ENCODE measurements at regions not wholly inside any gene's neighbourhood (a gene's known extent, or its start where the extent isn't known, plus 50 kb on each side); places are given as distances from the start of the nearest gene placed in this dataset.

- Histone ChIP-seq H2BK15ac (ENCODE audit: low read depth, low read length) (no peak overlapping the region), H2BK20ac (ENCODE audit: low read depth, low read length, poor library complexity, severe bottlenecking) (no peak overlapping the region), H3K79me1 (ENCODE audit: insufficient read depth, low read depth, low read length, poor library complexity, severe bottlenecking) (no peaks in the 10 kb centered on the region), H2AK5ac (ENCODE audit: insufficient read length, low read length) (no peak overlapping the region), H4K8ac (replicated peaks; ENCODE audit: insufficient read length, low read depth, low read length) (no peak overlapping the region), H3K23ac (ENCODE audit: insufficient read length, low read depth, low read length) (no peak overlapping the region), H3K23me2 (ENCODE audit: insufficient read length, low read depth, low read length, poor library complexity, severe bottlenecking) (no peaks in the 10 kb centered on the region), H2BK5ac (ENCODE audit: insufficient read length, low read length) (no peak overlapping the region), H2BK120ac (ENCODE audit: low read depth, low read length, poor library complexity, severe bottlenecking) (no peak overlapping the region), H4K91ac (ENCODE audit: insufficient read length, low read depth, low read length) (no peak overlapping the region), H3K27me3 (ENCODE audit: insufficient read depth, low read length) (no peaks in the 10 kb centered on the region), H2AFZ (ENCODE audit: low read length) (no peak overlapping the region), H3K14ac (ENCODE audit: insufficient read depth, low read length) (no peak overlapping the region; the same call in 1 of the 2 replicates), H4K5ac (ENCODE audit: insufficient read length, low read depth, low read length) (no peak overlapping the region), H3K4me1 (ENCODE audit: insufficient read depth, low read length) (peaks cover 2% of the 10 kb centered on the region; the same call in 1 of the 2 replicates), H3K4ac (ENCODE audit: low read depth, low read length) (no peak overlapping the region), H3K18ac (ENCODE audit: insufficient read length, low read depth, low read length) (no peak overlapping the region), H3K79me2 (ENCODE audit: insufficient read depth, low read length) (no peaks in the 10 kb centered on the region), H3T11ph (ENCODE audit: low read length) (no peak overlapping the region), H3K9me3 (ENCODE audit: control insufficient read depth, low read depth, low read length) (no peaks in the 10 kb centered on the region), H3K4me2 (ENCODE audit: insufficient read depth, insufficient read length, low read length) (no peak overlapping the region), H3K9ac (ENCODE audit: extremely low read depth, insufficient read length, low read length) (no peak overlapping the region), H4K20me1 (ENCODE audit: control insufficient read depth, insufficient read depth, insufficient read length) (no peaks in the 10 kb centered on the region), H3K56ac (ENCODE audit: insufficient read length, low read depth, low read length) (no peak overlapping the region), H2BK12ac (ENCODE audit: insufficient read length, low read depth, low read length) (no peak overlapping the region), H3K27ac (ENCODE audit: insufficient read length, low read depth, low read length) (no peak overlapping the region)
- H3K9me3 Mint-ChIP-seq: no peaks in the 10 kb centered on the region
- H3K4me1 Mint-ChIP-seq: peaks cover 13 to 16% of the 10 kb centered on the region in 2 experiments
- no peaks in the 10 kb centered on the region for H3K36me3 Mint-ChIP-seq (ENCODE audit: insufficient read depth in 1 of 3, low read depth in 3 of 3)
- TF ChIP-seq CTCF (conservative IDR thresholded peaks at IDR 0.05): no peak
- H3K27ac Mint-ChIP-seq: no peak overlapping the region; a peak in 1 of 7 replicates
- H3K4me3 Mint-ChIP-seq: no peak overlapping the region
- peaks cover 3% of the 10 kb centered on the region for H3K27me3 Mint-ChIP-seq (ENCODE audit: low read depth)
- no CpG with 5 or more reads among the region's 27 CpGs for WGBS (ENCODE audit: extremely low coverage, insufficient read length, low lambda C conversion rate)
- no peak for DNase-seq
Measured at GRCh38 chr10:130485236-130485957, 349.2 kb downstream of the GLRX3 start.

Data from H9 (cell line).